ENCODE measurements at regions not wholly inside any gene's neighbourhood (a gene's known extent, or its start where the extent isn't known, plus 50 kb on each side); places are given as distances from the start of the nearest gene placed in this dataset.

DNA sequence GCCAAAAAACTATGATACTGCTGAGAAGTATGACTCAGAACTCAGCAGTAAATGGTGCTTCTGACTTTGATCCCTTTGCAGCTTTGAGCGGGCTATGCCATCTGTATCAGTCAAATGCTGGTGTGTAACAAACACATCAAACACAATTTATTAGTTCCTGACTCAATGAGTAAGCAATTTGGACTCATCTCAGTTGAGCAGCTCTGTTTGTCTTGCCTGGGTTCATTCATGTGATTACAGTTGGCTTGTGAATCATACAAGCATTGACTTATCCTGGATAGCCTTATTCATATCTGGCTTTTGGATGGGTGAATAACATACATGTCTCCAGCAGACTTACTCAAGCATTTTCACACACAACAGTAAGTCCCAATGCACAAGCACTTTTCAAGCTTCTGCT, 858.8 kb downstream of the METTL15 start:
- TF ChIP-seq, protein P1, sequence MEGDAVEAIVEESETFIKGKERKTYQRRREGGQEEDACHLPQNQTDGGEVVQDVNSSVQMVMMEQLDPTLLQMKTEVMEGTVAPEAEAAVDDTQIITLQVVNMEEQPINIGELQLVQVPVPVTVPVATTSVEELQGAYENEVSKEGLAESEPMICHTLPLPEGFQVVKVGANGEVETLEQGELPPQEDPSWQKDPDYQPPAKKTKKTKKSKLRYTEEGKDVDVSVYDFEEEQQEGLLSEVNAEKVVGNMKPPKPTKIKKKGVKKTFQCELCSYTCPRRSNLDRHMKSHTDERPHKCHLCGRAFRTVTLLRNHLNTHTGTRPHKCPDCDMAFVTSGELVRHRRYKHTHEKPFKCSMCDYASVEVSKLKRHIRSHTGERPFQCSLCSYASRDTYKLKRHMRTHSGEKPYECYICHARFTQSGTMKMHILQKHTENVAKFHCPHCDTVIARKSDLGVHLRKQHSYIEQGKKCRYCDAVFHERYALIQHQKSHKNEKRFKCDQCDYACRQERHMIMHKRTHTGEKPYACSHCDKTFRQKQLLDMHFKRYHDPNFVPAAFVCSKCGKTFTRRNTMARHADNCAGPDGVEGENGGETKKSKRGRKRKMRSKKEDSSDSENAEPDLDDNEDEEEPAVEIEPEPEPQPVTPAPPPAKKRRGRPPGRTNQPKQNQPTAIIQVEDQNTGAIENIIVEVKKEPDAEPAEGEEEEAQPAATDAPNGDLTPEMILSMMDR (conservative IDR thresholded peaks at IDR 0.05; ENCODE audit: low read depth, low read length): no peak
- DNase-seq (ENCODE audit: low read depth): no peak
- no peak overlapping the region for H3K4me3 ChIP-seq (ENCODE audit: low read length)

- no peak for DNase-seq (ENCODE audit: low read depth)
- TF ChIP-seq, protein P1 (conservative IDR thresholded peaks at IDR 0.05; ENCODE audit: low read depth, low read length): no peak
- no peak overlapping the region for H3K4me3 ChIP-seq (ENCODE audit: low read length)
Observed at GRCh38 chr11:28965819-28966218, 857.6 kb downstream of the METTL15 start.

DNA sequence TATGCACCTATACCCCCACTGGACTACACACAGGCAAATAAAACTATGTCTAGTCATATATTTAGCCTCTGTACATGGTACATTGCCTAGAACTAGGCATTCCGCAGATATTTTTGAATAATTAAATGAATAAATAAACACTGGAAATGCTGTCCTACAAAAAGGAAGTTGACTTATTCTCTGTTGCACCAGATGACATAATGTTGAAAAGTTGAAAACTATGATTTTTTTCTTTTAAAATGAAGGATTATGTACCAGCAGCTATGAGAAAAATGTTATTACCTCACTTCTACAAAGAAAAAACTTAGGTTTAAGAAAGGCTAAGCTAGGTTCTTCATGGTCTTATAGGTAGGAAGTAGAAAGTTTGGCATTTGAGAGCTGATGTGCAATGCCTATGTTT, 856.6 kb downstream of the METTL15 start:
- DNase-seq (ENCODE audit: low read depth): no peak
- TF ChIP-seq, protein P1 (conservative IDR thresholded peaks at IDR 0.05; ENCODE audit: low read depth, low read length): no peak

DNA sequence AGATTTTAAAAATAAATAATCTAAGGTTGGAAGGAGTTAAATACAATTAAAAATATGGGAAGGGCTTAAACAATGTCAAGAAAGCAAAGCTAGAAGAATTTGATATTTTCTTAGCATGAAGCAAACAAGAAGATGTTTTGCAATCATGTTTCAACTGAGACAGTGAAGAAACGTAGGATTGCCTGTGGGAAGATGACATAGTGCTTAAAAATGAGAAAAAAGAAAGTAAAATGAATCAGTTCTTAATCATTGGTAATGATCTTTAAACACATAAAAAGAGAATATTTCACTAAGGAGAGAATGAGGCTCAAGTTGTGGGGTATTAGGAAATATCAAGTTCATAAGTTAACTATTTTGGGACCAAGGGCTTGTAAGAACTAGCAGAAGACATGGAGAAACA, 855.0 kb downstream of the METTL15 start:
- H3K4me3 ChIP-seq (ENCODE audit: low read length): no peak overlapping the region
- TF ChIP-seq, protein P1 (conservative IDR thresholded peaks at IDR 0.05; ENCODE audit: low read depth, low read length): no peak
- no peak for DNase-seq (ENCODE audit: low read depth)

More for the DNA sequence above, 856.6 kb downstream of the METTL15 start:
- H3K4me3 ChIP-seq (ENCODE audit: low read length): no peak overlapping the region

- TF ChIP-seq, protein P1 (conservative IDR thresholded peaks at IDR 0.05; ENCODE audit: low read depth, low read length): no peak
- DNase-seq (ENCODE audit: low read depth): no peak
- no peak overlapping the region for H3K4me3 ChIP-seq (ENCODE audit: low read length)
Observed at GRCh38 chr11:28962502-28962901, 854.3 kb downstream of the METTL15 start.

- TF ChIP-seq, protein P1 (conservative IDR thresholded peaks at IDR 0.05; ENCODE audit: low read depth, low read length): no peak
- H3K4me3 ChIP-seq (ENCODE audit: low read length): no peak overlapping the region
- no peak for DNase-seq (ENCODE audit: low read depth)
Observed at GRCh38 chr11:28961726-28962125, 853.5 kb downstream of the METTL15 start.

DNA sequence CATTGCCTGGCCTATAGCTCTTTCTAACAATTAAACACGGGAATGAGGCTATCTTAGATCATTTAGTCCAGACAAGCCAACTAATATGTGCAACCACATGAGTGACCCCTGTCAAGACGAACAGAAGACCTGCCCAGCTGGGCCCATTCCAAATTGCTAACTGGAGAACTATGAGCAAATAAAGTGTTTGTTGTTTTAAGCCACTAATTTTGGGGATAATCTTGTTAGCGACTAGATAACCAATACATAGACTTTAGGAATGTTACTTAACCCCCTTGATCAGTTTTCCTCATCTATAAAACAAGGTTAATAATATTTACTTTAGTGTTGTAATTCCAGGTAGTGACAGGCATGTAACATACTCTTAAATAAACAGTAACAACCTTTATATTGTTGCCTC, 848.3 kb downstream of the METTL15 start:
- TF ChIP-seq, protein P1 (conservative IDR thresholded peaks at IDR 0.05; ENCODE audit: low read depth, low read length): no peak
- DNase-seq (ENCODE audit: low read depth): no peak
- H3K4me3 ChIP-seq (ENCODE audit: low read length): no peak overlapping the region
